Endothelial cell of umbilical vein (primary cell): ENCODE measurements at regions not wholly inside any gene's neighbourhood (a gene's known extent, or its start where the extent isn't known, plus 50 kb on each side); places are given as distances from the start of the nearest gene placed in this dataset.

Source experiments
- BruUV-seq: library from RNA; stranded (reverse); fragments of 400-500 nt; replicated peaks from 2 replicates; lab custom pipeline; 2021; lab: Mats Ljungman, UMichigan
- CTCF ChIA-PET: fragments of 300-600, 350-600 bp; sonication (Branson Sonifier 250); formaldehyde crosslinking; loops from one replicate; lab custom pipeline; 2021; ENCODE audit warnings: antibody characterized with exemption, inconsistent platforms; lab: Charles Lee
- POLR2A ChIA-PET: fragments of 300-600, 350-600 bp; sonication (Branson Sonifier 250); formaldehyde crosslinking; loops from one replicate; lab custom pipeline; 2021; ENCODE audit warnings: antibody characterized with exemption, inconsistent platforms; lab: Charles Lee
- DNase-seq: peaks from one replicate; pipeline ENCODE4 v3.0.0-alpha.2; 2011; ENCODE audit warnings: low read depth, low spot score
- FAIRE-seq: peaks from 2 replicates; lab custom pipeline; 2011; peaks lifted over from hg19 to GRCh38; lab: Jason Lieb, UNC
- H2AFZ ChIP-seq: 2 replicates; pipeline ENCODE4 v1.6.0; 2012; ENCODE audit warnings: low read depth, low read length, control low read depth, inconsistent platforms
- H3K27ac ChIP-seq: 2 replicates; pipeline ENCODE4 v1.5.1; 2011; ENCODE audit warnings: low read depth, mild to moderate bottlenecking, control low read depth, low read length, moderate library complexity; ENCODE audit not compliant: insufficient read depth
- H3K27me3 ChIP-seq, 2 experiments: 2 replicates each; pipeline versions ENCODE4 v1.6.0 to v1.6.1; 2011; ENCODE audit warnings: low read length in 2 of 2, mixed read lengths in 1 of 2; ENCODE audit not compliant: control insufficient read depth in 2 of 2, insufficient read depth in 2 of 2
- H3K36me3 ChIP-seq, 2 experiments: 2 replicates in 1 of 2; 3 replicates in 1 of 2; pipeline ENCODE4 v1.5.1; 2011; ENCODE audit warnings: low read length in 2 of 2, mild to moderate bottlenecking in 1 of 2, moderate library complexity in 1 of 2; ENCODE audit not compliant: control insufficient read depth in 2 of 2, insufficient read depth in 2 of 2; ENCODE audit errors: extremely low read depth in 1 of 2
- H3K4me1 ChIP-seq: 3 replicates; pipeline ENCODE4 v1.5.1; 2011; ENCODE audit warnings: mild to moderate bottlenecking, low read length; ENCODE audit not compliant: control insufficient read depth, insufficient read depth; ENCODE audit errors: extremely low read depth
- H3K4me2 ChIP-seq: 2 replicates; pipeline ENCODE4 v1.6.1; 2011; ENCODE audit warnings: low read length, control low read depth, mixed read lengths; ENCODE audit not compliant: insufficient read depth
- H3K4me3 ChIP-seq, 3 experiments: fragments of 200-600 bp in 1 of 3; sonication (generic), shearing (Covaris generic) in 1 of 3; replicated peaks in 1 of 3; 2 replicates each; pipeline ENCODE4 v1.5.1; 2011 to 2016; ENCODE audit warnings: control low read depth in 3 of 3, low read length in 3 of 3, mild to moderate bottlenecking in 2 of 3, inconsistent platforms in 1 of 3, low read depth in 1 of 3, moderate library complexity in 1 of 3; ENCODE audit not compliant: insufficient read depth in 1 of 3
- H3K79me2 ChIP-seq: 2 replicates; pipeline ENCODE4 v1.6.0; 2012; ENCODE audit warnings: low read length, inconsistent platforms; ENCODE audit not compliant: control insufficient read depth, insufficient read depth
- H3K9ac ChIP-seq: replicated peaks from 2 replicates; pipeline ENCODE3; 2011; ENCODE audit warnings: low read length, control low read depth; ENCODE audit not compliant: insufficient read depth; ENCODE audit errors: extremely low read depth
- H3K9me1 ChIP-seq: replicated peaks from 3 replicates; pipeline ENCODE4 v1.6.0; 2011; ENCODE audit warnings: mild to moderate bottlenecking, low read length; ENCODE audit not compliant: control insufficient read depth, insufficient read depth; ENCODE audit errors: extremely low read depth
- H3K9me3 ChIP-seq: replicated peaks from 2 replicates; pipeline ENCODE4 v1.5.1; 2012; ENCODE audit warnings: low read length, inconsistent platforms; ENCODE audit not compliant: control insufficient read depth, insufficient read depth
- H4K20me1 ChIP-seq: replicated peaks from 2 replicates; pipeline ENCODE3; 2011; ENCODE audit warnings: mild to moderate bottlenecking, low read length; ENCODE audit not compliant: control insufficient read depth, insufficient read depth; ENCODE audit errors: extremely low read depth
- EZH2 ChIP-seq: IDR thresholded peaks from 2 replicates; pipeline ENCODE4 v1.6.1; 2012; ENCODE audit warnings: borderline replicate concordance, low read depth, mild to moderate bottlenecking, moderate library complexity, low read length, inconsistent platforms; ENCODE audit not compliant: severe bottlenecking
- FOS ChIP-seq: IDR thresholded peaks from 2 replicates; pipeline ENCODE4 v1.6.1; 2011; ENCODE audit warnings: mild to moderate bottlenecking, low read length, moderate library complexity, borderline replicate concordance; ENCODE audit not compliant: insufficient read depth
- GATA2 ChIP-seq: IDR thresholded peaks from 2 replicates; pipeline ENCODE4 v1.7.0; 2011; ENCODE audit warnings: low read depth, mild to moderate bottlenecking, moderate library complexity, mixed read lengths, low read length; ENCODE audit not compliant: insufficient read length, insufficient read depth
- JUN ChIP-seq: IDR thresholded peaks from 2 replicates; pipeline ENCODE4 v1.6.1; 2011; ENCODE audit warnings: borderline replicate concordance, low read depth; ENCODE audit not compliant: insufficient read length, insufficient read depth
- MYC ChIP-seq: IDR thresholded peaks from one replicate; pipeline ENCODE4 v1.6.1; 2011; ENCODE audit warnings: mild to moderate bottlenecking, low read depth, low read length
- POLR2A ChIP-seq: IDR thresholded peaks from 2 replicates; pipeline ENCODE4 v1.6.1; 2012; ENCODE audit warnings: low read depth, mild to moderate bottlenecking, control low read depth, low read length
- POLR2AphosphoS5 ChIP-seq: IDR thresholded peaks from 2 replicates; pipeline ENCODE4 v1.6.1; 2012; ENCODE audit warnings: low read depth, mild to moderate bottlenecking, control low read depth, low read length, moderate library complexity; ENCODE audit not compliant: insufficient read depth
- dilution Hi-C: fragments of 300-500 bp; cut with MboI; formaldehyde crosslinking; loops from one replicate; pipeline ENCODE4 v1.15.0; 2019; ENCODE audit warnings: low sequenced_read_pairs; ENCODE audit not compliant: extremely low pct_ligation_motif_present
- intact Hi-C: fragments of 100-400 bp; cut with micrococcal nuclease; formaldehyde crosslinking; loops from one replicate; pipeline ENCODE4 v1.10.0; 2022
- TF ChIP-seq, protein P1 (sequence below), 2 donors: IDR thresholded peaks; 1 replicate in 1 of 2; 2 replicates in 1 of 2; pipeline ENCODE4 v1.5.1; 2011; ENCODE audit warnings: low read length in 2 of 2, mild to moderate bottlenecking in 2 of 2, moderate library complexity in 2 of 2, control low read depth in 1 of 2, inconsistent platforms in 1 of 2, low read depth in 1 of 2; ENCODE audit not compliant: insufficient read depth in 1 of 2; ENCODE audit errors: extremely low read depth in 1 of 2
- TF ChIP-seq, protein P2 (sequence below): IDR thresholded peaks from 2 replicates; pipeline ENCODE4 v1.6.1; 2011; ENCODE audit not compliant: insufficient read depth, insufficient read length

DNA sequence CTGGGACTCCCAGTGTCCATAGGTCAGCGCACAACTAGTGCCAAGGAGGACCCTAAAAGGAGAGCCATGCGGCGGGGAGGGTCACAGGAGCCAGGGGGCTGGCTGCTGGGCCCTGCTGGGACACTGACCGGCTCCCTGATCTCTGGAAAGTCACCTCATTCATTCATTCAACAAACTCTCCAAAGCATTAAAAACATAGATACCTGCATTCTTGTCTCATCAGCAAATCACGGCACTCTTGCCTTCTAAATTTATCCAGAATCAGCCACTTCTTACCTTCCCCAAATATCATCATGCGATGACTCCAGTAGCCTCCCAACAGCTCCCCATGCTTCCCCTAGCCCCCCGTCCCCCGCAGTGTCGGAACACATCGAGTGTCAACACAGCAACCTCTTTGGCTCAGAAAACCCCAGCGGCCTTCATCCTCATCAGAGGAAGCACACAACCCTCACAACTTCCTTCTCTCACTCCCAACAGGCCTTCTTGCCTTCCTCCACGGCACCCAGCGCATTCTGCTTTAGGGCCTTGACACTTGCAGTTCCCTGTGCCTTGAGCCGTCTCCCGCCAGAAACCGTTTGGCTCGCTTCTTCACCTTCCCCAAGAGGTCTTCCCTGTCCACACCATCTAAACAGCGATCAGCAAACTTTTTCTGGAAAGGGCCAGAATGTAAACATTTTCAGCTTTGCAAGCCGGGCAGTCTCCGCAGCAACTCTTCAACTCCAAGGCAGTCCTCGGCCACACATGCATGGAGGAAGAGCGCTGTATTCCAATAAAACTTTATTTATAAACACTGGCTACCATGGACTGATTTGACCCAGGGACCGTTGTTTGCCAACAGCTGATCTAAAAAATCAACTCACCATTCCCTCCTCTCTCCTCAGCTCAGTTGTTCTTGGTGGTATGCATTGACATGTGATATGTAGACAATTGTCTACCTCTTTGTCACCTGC, 119.5 kb upstream of the TNRC6C start:
- Histone ChIP-seq H3K4me1 (peaks cover 12% of the 10 kb centered on the region), H3K4me3 (no peak overlapping the region), H3K27me3 (no peaks in the 10 kb centered on the region), H2AFZ (no peak overlapping the region), H3K9ac (no peak overlapping the region), H3K36me3 (no peaks in the 10 kb centered on the region), H4K20me1 (no peaks in the 10 kb centered on the region), H3K27ac (no peak overlapping the region), H3K79me2 (no peaks in the 10 kb centered on the region), H3K9me3 (no peaks in the 10 kb centered on the region), H3K9me1 (no peaks in the 10 kb centered on the region), H3K4me2 (no peak overlapping the region)
- intact Hi-C loops, result no loop called here
- TF ChIP-seq EZH2 (no peak), MYC (no peak), GATA2 (no peak), JUN (no peak), FOS (no peak), POLR2A (no peak), POLR2AphosphoS5 (no peak)
- TF ChIP-seq, protein P1, sequence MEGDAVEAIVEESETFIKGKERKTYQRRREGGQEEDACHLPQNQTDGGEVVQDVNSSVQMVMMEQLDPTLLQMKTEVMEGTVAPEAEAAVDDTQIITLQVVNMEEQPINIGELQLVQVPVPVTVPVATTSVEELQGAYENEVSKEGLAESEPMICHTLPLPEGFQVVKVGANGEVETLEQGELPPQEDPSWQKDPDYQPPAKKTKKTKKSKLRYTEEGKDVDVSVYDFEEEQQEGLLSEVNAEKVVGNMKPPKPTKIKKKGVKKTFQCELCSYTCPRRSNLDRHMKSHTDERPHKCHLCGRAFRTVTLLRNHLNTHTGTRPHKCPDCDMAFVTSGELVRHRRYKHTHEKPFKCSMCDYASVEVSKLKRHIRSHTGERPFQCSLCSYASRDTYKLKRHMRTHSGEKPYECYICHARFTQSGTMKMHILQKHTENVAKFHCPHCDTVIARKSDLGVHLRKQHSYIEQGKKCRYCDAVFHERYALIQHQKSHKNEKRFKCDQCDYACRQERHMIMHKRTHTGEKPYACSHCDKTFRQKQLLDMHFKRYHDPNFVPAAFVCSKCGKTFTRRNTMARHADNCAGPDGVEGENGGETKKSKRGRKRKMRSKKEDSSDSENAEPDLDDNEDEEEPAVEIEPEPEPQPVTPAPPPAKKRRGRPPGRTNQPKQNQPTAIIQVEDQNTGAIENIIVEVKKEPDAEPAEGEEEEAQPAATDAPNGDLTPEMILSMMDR (IDR thresholded peaks at IDR 0.05; ENCODE audit: extremely low read depth in 1 of 2, insufficient read depth in 1 of 2, low read depth in 1 of 2, low read length in 2 of 2), result no peak
- TF ChIP-seq, protein P2, sequence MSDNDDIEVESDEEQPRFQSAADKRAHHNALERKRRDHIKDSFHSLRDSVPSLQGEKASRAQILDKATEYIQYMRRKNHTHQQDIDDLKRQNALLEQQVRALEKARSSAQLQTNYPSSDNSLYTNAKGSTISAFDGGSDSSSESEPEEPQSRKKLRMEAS, result no peak
- ChIA-PET CTCF (no interaction called here), POLR2A (no interaction called here)
- DNase-seq (no peak), FAIRE-seq (no peak)
- no TSS peak for BruUV-seq
- dilution Hi-C loops, result no loop called here
